Right lobe of liver (tissue), 6 donors: ENCODE measurements at regions not wholly inside any gene's neighbourhood (a gene's known extent, or its start where the extent isn't known, plus 50 kb on each side); places are given as distances from the start of the nearest gene placed in this dataset.
A peak's percentile ranks its signal among the peaks of the same experiment; 100 is the strongest.

Experiments
- ATAC-seq, 4 donors: fragments of 200-7000 bp; cut with Tn5 transposase; one replicate each; pipeline ENCODE4 v1.9.1; 2020; ENCODE audit warnings: mild to moderate bottlenecking in 4 of 4, moderate library complexity in 4 of 4
- DNase-seq, 3 donors: peaks; one replicate each; pipeline ENCODE4 v3.0.0-alpha.2; 2020
- H3K27ac ChIP-seq, 3 donors: fragments of 200-600 bp; one replicate each; pipeline ENCODE4 v1.8.0; 2022
- H3K27me3 ChIP-seq, 2 donors: fragments of 200-600 bp; one replicate each; pipeline ENCODE4 v1.8.0; 2022
- H3K36me3 ChIP-seq, 4 donors: fragments of 200-600 bp; sonication (generic) in 1 of 4; one replicate each; pipeline versions ENCODE4 v1.5.1 to v1.8.0; 2017 to 2022; ENCODE audit warnings: control low read depth in 1 of 4
- H3K4me1 ChIP-seq, 4 donors: fragments of 200-600 bp; sonication (generic) in 1 of 4; one replicate each; pipeline versions ENCODE4 v1.5.1 to v1.8.0; 2017 to 2022; ENCODE audit warnings: control low read depth in 1 of 4
- H3K4me3 ChIP-seq, 3 donors: fragments of 200-600 bp; one replicate each; pipeline ENCODE4 v1.8.0; 2022
- H3K9me3 ChIP-seq, 4 donors: fragments of 200-600 bp; sonication (generic) in 1 of 4; one replicate each; pipeline versions ENCODE4 v1.5.1 to v1.8.0; 2017 to 2022; ENCODE audit warnings: control low read depth in 1 of 4
- POLR2A ChIP-seq: fragments of 450-650 bp; IDR thresholded peaks from one replicate; pipeline ENCODE4 v1.6.1; 2017; ENCODE audit warnings: antibody characterized with exemption, mild to moderate bottlenecking
- WGBS: methylation state at CpG from one replicate; pipeline ENCODE4 v1.1.6; 2018; ENCODE audit warnings: low coverage, low lambda C conversion rate; ENCODE audit not compliant: insufficient coverage; ENCODE audit errors: missing lambda C conversion rate; 5-methylcytosine and 5-hydroxymethylcytosine counted together
- intact Hi-C, 2 donors: fragments of 100-400 bp; cut with DNase I; formaldehyde crosslinking; loops; one replicate each; pipeline versions ENCODE4 v1.11.2 to v1.14.1; 2022
- TF ChIP-seq, protein P1 (sequence below), 4 donors: fragments of 200-600 bp in 3 of 4; fragments of 450-650 bp in 1 of 4; IDR thresholded peaks; one replicate each; pipeline versions ENCODE4 v1.5.1 to v1.8.0; 2016 to 2022; ENCODE audit warnings: antibody characterized with exemption in 4 of 4, mild to moderate bottlenecking in 2 of 4
- donor health status: DM: no; HTN: yes; CAD: no.
- donor health status: DM: no; HTN: no; CAD: no.
- donor health status: DM: no; HTN: no; CAD: no.
- donor health status: DM: no; HTN: yes; CAD: no.
- donor health status: DM: no; HTN: yes; CAD: no.

GRCh38 chr5:144577676-144578075 is 407.0 kb downstream of the KCTD16 start:
- DNase-seq (no peak), ATAC-seq (no peak)
- WGBS: 52% methylated on average over 3 of the region's 3 CpGs
- no peaks in the 10 kb centered on the region for H3K4me1 ChIP-seq
- intact Hi-C loops: no loop called here
- H3K36me3 ChIP-seq: no peaks in the 10 kb centered on the region
- no peaks in the 10 kb centered on the region for H3K27me3 ChIP-seq
- H3K27ac ChIP-seq: no peak overlapping the region
- no peaks in the 10 kb centered on the region for H3K9me3 ChIP-seq
- TF ChIP-seq, protein P1, sequence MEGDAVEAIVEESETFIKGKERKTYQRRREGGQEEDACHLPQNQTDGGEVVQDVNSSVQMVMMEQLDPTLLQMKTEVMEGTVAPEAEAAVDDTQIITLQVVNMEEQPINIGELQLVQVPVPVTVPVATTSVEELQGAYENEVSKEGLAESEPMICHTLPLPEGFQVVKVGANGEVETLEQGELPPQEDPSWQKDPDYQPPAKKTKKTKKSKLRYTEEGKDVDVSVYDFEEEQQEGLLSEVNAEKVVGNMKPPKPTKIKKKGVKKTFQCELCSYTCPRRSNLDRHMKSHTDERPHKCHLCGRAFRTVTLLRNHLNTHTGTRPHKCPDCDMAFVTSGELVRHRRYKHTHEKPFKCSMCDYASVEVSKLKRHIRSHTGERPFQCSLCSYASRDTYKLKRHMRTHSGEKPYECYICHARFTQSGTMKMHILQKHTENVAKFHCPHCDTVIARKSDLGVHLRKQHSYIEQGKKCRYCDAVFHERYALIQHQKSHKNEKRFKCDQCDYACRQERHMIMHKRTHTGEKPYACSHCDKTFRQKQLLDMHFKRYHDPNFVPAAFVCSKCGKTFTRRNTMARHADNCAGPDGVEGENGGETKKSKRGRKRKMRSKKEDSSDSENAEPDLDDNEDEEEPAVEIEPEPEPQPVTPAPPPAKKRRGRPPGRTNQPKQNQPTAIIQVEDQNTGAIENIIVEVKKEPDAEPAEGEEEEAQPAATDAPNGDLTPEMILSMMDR (IDR thresholded peaks at IDR 0.05): no peak
- TF ChIP-seq POLR2A: no peak
- H3K4me3 ChIP-seq: no peak overlapping the region

DNA sequence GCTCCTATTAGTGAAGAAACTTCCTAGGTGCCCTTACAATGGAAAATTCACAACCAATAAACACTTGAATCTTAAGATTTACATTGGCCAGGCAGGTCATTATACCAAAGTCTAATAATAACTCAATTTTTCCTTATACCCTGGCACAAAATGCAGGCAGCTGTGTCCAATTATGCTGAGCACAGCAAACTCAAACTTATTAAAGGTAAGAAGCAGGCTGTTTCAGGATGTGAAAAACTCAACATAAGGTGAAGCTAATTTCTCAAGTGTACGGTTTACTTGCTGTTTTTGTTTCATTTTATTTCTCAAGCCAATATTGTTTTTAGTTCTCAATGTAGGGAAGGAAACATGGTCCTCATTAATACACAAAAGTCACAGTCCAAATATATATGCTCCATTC is 405.1 kb downstream of the KCTD16 start:
- WGBS: 44% methylated on average over 1 of the region's 1 CpG
- H3K27me3 ChIP-seq: no peaks in the 10 kb centered on the region
- H3K4me3 ChIP-seq: no peak overlapping the region
- H3K4me1 ChIP-seq: no peaks in the 10 kb centered on the region
- no peak for ATAC-seq
- intact Hi-C loops: no loop called here
- no peaks in the 10 kb centered on the region for H3K9me3 ChIP-seq
- no peak for DNase-seq
- H3K36me3 ChIP-seq: no peaks in the 10 kb centered on the region
- H3K27ac ChIP-seq: no peak overlapping the region
- TF ChIP-seq, protein P1 (IDR thresholded peaks at IDR 0.05): no peak
- no peak for TF ChIP-seq POLR2A

GRCh38 chr5:144567421-144567780 is 396.7 kb downstream of the KCTD16 start:
- H3K27me3 ChIP-seq: no peaks in the 10 kb centered on the region
- no peak for TF ChIP-seq POLR2A
- TF ChIP-seq, protein P1 (IDR thresholded peaks at IDR 0.05): no peak
- intact Hi-C loops: no loop called here
- WGBS: 61% methylated on average over 2 of the region's 2 CpGs
- H3K27ac ChIP-seq: no peak overlapping the region
- ATAC-seq (no peak), DNase-seq (no peak)
- H3K36me3 ChIP-seq: no peaks in the 10 kb centered on the region
- H3K9me3 ChIP-seq: no peaks in the 10 kb centered on the region
- H3K4me1 ChIP-seq: no peaks in the 10 kb centered on the region
- no peak overlapping the region for H3K4me3 ChIP-seq

DNA sequence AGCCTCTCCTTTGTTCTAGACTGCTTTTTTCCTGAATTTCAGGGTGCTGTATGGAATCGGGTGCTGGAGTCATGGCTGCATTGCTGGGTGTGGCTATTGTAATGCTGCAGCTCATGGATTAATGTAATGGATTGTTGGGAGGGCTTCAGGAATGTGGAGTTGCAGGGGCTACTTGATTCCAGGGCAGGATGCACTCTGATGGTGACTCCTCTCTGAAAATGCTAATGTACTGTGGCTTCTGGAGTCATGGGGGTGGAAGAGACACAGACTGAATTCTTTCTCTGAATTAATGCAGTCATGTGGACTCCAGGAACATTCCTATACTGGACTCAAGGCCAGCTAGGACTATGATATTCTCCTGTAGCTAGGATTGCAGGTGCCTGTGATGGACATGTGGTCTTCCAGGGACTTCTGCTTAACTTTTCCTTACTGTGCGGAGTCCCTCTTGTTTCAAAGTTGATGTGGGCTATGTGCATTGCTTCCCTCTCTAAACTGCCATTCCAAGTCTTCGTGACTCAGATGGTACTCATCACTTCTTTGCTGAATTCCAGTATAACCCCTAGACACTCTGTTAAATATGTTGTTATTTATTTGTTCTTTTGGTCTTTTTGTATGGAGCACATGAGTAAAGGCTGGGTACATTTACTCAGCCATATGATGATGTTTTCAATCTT is 396.2 kb downstream of the KCTD16 start:
- DNase-seq (no peak), ATAC-seq (no peak)
- Histone ChIP-seq H3K27ac (no peak overlapping the region), H3K9me3 (no peaks in the 10 kb centered on the region), H3K36me3 (no peaks in the 10 kb centered on the region), H3K27me3 (no peaks in the 10 kb centered on the region), H3K4me3 (no peak overlapping the region), H3K4me1 (no peaks in the 10 kb centered on the region)
- 49% methylated on average over 2 of the region's 3 CpGs for WGBS
- TF ChIP-seq, protein P1 (IDR thresholded peaks at IDR 0.05): no peak
- TF ChIP-seq POLR2A: no peak
- intact Hi-C loops: no loop called here

DNA sequence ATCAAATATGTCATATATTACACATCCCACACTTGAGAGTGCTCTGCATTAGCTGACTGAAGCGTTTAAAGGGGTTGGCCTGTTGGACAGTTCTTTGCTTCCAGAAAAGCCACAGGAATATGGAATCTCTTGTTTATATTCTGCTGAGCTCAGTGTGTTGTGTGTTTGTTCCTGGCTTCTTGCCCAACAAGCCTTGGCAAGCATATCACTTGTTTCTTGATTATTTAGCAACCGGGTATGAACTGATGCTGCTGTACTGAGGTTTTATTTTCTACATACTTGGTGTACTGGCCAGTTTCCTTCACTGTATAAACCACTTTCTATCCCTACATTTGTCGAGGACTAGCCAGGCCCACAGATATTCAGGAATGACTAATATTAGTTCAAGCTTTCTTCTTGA is 378.9 kb downstream of the KCTD16 start:
- Histone ChIP-seq H3K4me3 (no peak overlapping the region), H3K36me3 (no peaks in the 10 kb centered on the region), H3K4me1 (no peaks in the 10 kb centered on the region), H3K9me3 (no peaks in the 10 kb centered on the region), H3K27ac (no peak overlapping the region), H3K27me3 (no peaks in the 10 kb centered on the region)
- 17% methylated on average over 3 of the region's 3 CpGs for WGBS
- intact Hi-C loops: no loop called here
- ATAC-seq (peak; percentile 77 to 88 (median 86)), DNase-seq (peak in 2 of 3 donors; percentile 21 to 61)
- TF ChIP-seq POLR2A: no peak
- TF ChIP-seq, protein P1 (IDR thresholded peaks at IDR 0.05): no peak
